PC-3 (cell line): ENCODE measurements at regions not wholly inside any gene's neighbourhood (a gene's known extent, or its start where the extent isn't known, plus 50 kb on each side); places are given as distances from the start of the nearest gene placed in this dataset.

Experiments
- CTCF ChIP-seq: fragments of 300-600 bp; sonication (generic); conservative IDR thresholded peaks from 2 replicates; pipeline ENCODE4 v1.5.1; 2017; ENCODE audit warnings: antibody characterized with exemption, low read depth, mild to moderate bottlenecking, low read length
- EZH2phosphoT487 ChIP-seq: fragments of 300-600 bp; sonication (generic); IDR thresholded peaks from 2 replicates; pipeline ENCODE4 v1.6.1; 2018; ENCODE audit warnings: mild to moderate bottlenecking, antibody characterized with exemption, low read length, borderline replicate concordance

GRCh38 chr18:1657876-1658275 is 753.2 kb downstream of the ADCYAP1 start:
- no peak for TF ChIP-seq CTCF
- TF ChIP-seq EZH2phosphoT487, result no peak
